HepG2 (cell line): ENCODE measurements at regions not wholly inside any gene's neighbourhood (a gene's known extent, or its start where the extent isn't known, plus 50 kb on each side); places are given as distances from the start of the nearest gene placed in this dataset.

Experiments
- ATAC-seq: fragments of 200-7000 bp; cut with Tn5 transposase; 3 replicates; pipeline ENCODE4 v1.9.1; 2020; ENCODE audit warnings: mild to moderate bottlenecking, moderate library complexity
- BruUV-seq: library from RNA; stranded (reverse); fragments of 400-500 nt; replicated peaks from 2 replicates; lab custom pipeline; 2021; lab: Mats Ljungman, UMichigan
- CTCF ChIA-PET: fragments of 300-600 bp; formaldehyde crosslinking; extraction: SDS; loops from one replicate; lab custom pipeline; 2021; ENCODE audit warnings: low total read pairs, inconsistent platforms, low intra/inter-chr PET ratio; lab: Yijun Ruan, JAX
- POLR2A ChIA-PET: fragments of 350-600 bp; sonication (Branson Sonifier 250); formaldehyde crosslinking; loops from one replicate; lab custom pipeline; 2020; ENCODE audit warnings: antibody characterized with exemption, inconsistent platforms; lab: Yijun Ruan, JAX
- DNase-seq: peaks from one replicate; pipeline ENCODE4 v3.0.0-alpha.2; 2015; ENCODE audit warnings: low spot score
- FAIRE-seq: peaks from 3 replicates; lab custom pipeline; 2011; peaks lifted over from hg19 to GRCh38; lab: Jason Lieb, UNC
- H2AFZ ChIP-seq: one replicate; pipeline ENCODE4 v1.6.1; 2011; ENCODE audit warnings: low read length, inconsistent platforms
- H3K27ac ChIP-seq: fragments of 300-600 bp; 3 replicates; pipeline ENCODE4 v1.8.0; 2011; ENCODE audit warnings: mixed run types, mild to moderate bottlenecking, mixed read lengths, low read length, inconsistent platforms; ENCODE audit not compliant: insufficient read depth; ENCODE audit errors: extremely low read length
- H3K27me3 ChIP-seq, 2 experiments: fragments of 200-600 bp in 1 of 2; 2 replicates in 1 of 2; 3 replicates in 1 of 2; pipeline versions ENCODE4 v1.6.0 to v1.8.0; 2011; ENCODE audit warnings: low read length in 2 of 2, mild to moderate bottlenecking in 2 of 2, moderate library complexity in 2 of 2, inconsistent platforms in 1 of 2; ENCODE audit not compliant: insufficient read depth in 2 of 2, control insufficient read depth in 1 of 2
- H3K36me3 ChIP-seq, 2 experiments: fragments of 200-600 bp in 1 of 2; replicated peaks in 1 of 2; 2 replicates in 1 of 2; 3 replicates in 1 of 2; pipeline versions ENCODE4 v1.5.1 to v1.8.0; 2011; ENCODE audit warnings: low read length in 2 of 2, inconsistent platforms in 1 of 2; ENCODE audit not compliant: insufficient read depth in 2 of 2, control insufficient read depth in 1 of 2
- H3K4me1 ChIP-seq: 2 replicates; pipeline ENCODE4 v1.5.1; 2012; ENCODE audit warnings: low read length, inconsistent platforms; ENCODE audit not compliant: insufficient read depth
- H3K4me2 ChIP-seq: 2 replicates; pipeline ENCODE4 v1.6.0; 2011; ENCODE audit warnings: low read depth, low read length, inconsistent platforms
- H3K4me3 ChIP-seq, 3 experiments: fragments of 200-600 bp in 1 of 3; sonication (generic), shearing (Covaris generic) in 1 of 3; replicated peaks in 1 of 3; 2 replicates each; pipeline ENCODE4 v1.5.1; 2011 to 2016; ENCODE audit warnings: low read length in 3 of 3, inconsistent platforms in 2 of 3, low read depth in 2 of 3, mild to moderate bottlenecking in 2 of 3, control low read depth in 1 of 3, mixed read lengths in 1 of 3; ENCODE audit not compliant: insufficient read depth in 1 of 3
- H3K79me2 ChIP-seq: one replicate; pipeline ENCODE4 v1.6.1; 2011; ENCODE audit warnings: low read length, inconsistent platforms; ENCODE audit not compliant: insufficient read depth
- H3K9ac ChIP-seq: 2 replicates; pipeline ENCODE4 v1.6.0; 2011; ENCODE audit warnings: mild to moderate bottlenecking, low read depth, low read length, inconsistent platforms; ENCODE audit not compliant: insufficient read depth
- H3K9me3 ChIP-seq: 2 replicates; pipeline ENCODE4 v1.5.1; 2012; ENCODE audit warnings: mild to moderate bottlenecking, low read length
- H4K20me1 ChIP-seq: 2 replicates; pipeline ENCODE4 v1.6.0; 2011; ENCODE audit warnings: inconsistent platforms, mild to moderate bottlenecking, low read length, moderate library complexity; ENCODE audit not compliant: insufficient read depth
- KLF16 ChIP-seq, 2 experiments: sonication (generic) in 1 of 2; formaldehyde crosslinking in 1 of 2; IDR thresholded peaks; 2 replicates each; pipeline versions ENCODE4 v1.6.1 to v1.8.0; 2016 to 2023; ENCODE audit warnings: missing genetic modification reagents in 2 of 2, missing compliant biosample characterization in 1 of 2
- ZNF598 ChIP-seq: sonication (generic); formaldehyde crosslinking; IDR thresholded peaks from 2 replicates; pipeline ENCODE4 v1.5.1; 2020; ENCODE audit warnings: mild to moderate bottlenecking, missing genetic modification reagents, borderline replicate concordance
- ZNF776 ChIP-seq: sonication (generic); formaldehyde crosslinking; IDR thresholded peaks from 2 replicates; pipeline ENCODE4 v1.4.0; 2020; ENCODE audit warnings: mild to moderate bottlenecking, missing genetic modification reagents
- ZNF83 ChIP-seq: sonication (generic); formaldehyde crosslinking; IDR thresholded peaks from 2 replicates; pipeline ENCODE4 v1.4.0; 2020; ENCODE audit warnings: missing genetic modification reagents, mild to moderate bottlenecking, borderline replicate concordance
- WGBS: methylation state at CpG from one replicate; pipeline ENCODE4 v1.1.6; 2017; ENCODE audit warnings: low lambda C conversion rate; 5-methylcytosine and 5-hydroxymethylcytosine counted together
- in situ Hi-C: cut with HindIII; loops from 2 replicates; pipeline ENCODE4 v1.10.0; 2017; ENCODE audit warnings: low pct_unique_long_range_greater_than_20kb; ENCODE audit not compliant: extremely low pct_ligation_motif_present
- intact Hi-C: fragments of 100-400 bp; cut with micrococcal nuclease; formaldehyde crosslinking; loops from one replicate; pipeline ENCODE4 v1.10.0; 2022; ENCODE audit not compliant: unreplicated experiment
- TF ChIP-seq, protein P1 (sequence below): sonication (generic); formaldehyde crosslinking; IDR thresholded peaks from 2 replicates; pipeline ENCODE4 v1.4.0; 2020; ENCODE audit warnings: missing genetic modification reagents
- TF ChIP-seq, protein P2 (sequence below): sonication (generic); formaldehyde crosslinking; IDR thresholded peaks from 2 replicates; pipeline ENCODE4 v1.5.0; 2020; ENCODE audit warnings: mild to moderate bottlenecking, low read depth, missing genetic modification reagents, borderline replicate concordance
- TF ChIP-seq, protein P3 (sequence below): sonication (generic); formaldehyde crosslinking; IDR thresholded peaks from 2 replicates; pipeline ENCODE4 v1.4.0; 2020; ENCODE audit warnings: mild to moderate bottlenecking, missing genetic modification reagents
- TF ChIP-seq, protein P4 (sequence below): sonication (generic); formaldehyde crosslinking; IDR thresholded peaks from 2 replicates; pipeline ENCODE4 v1.8.0; 2022; ENCODE audit warnings: missing genetic modification reagents, mild to moderate bottlenecking, borderline replicate concordance

DNA sequence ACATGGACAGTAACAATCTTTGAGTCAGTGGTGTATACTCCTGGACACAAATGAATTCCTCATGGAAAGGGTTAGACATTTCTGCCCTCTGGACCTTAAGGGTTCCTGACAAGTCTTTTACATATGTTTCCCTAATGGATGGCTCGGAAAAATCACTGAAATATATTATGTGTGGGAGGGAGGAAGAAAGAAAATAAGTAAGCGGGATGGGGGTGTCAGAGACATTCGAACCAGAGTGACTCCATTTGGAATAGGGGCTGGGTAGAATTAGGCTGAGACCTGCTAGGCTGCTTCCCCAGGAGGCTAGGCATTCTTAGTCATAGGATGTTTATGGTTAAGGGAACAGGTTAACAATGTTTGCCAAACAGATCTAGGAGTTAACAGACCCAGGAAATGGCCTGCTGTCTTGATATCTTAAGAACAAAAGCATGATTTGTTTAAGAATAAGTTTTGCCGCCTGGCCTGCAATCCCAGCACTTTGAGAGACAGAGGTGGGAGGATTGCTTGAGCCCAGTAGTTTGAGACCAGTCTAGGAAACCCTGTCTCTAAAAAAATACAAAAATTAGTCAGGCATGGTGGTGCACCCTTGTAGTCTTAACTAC is 1241.7 kb downstream of the TYW1 start:
- 0% methylated on average over 4 of the region's 4 CpGs for WGBS
- intact Hi-C loops (no loop called here), in situ Hi-C loops (no loop called here)
- no peaks in the 10 kb centered on the region for H3K27me3 ChIP-seq
- no peak overlapping the region for H3K4me3 ChIP-seq
- no peaks in the 10 kb centered on the region for H4K20me1 ChIP-seq
- BruUV-seq: no TSS peak
- ATAC-seq: no peak
- H3K27ac ChIP-seq: no peak overlapping the region
- no peaks in the 10 kb centered on the region for H3K4me1 ChIP-seq
- H3K4me2 ChIP-seq: no peak overlapping the region
- no peaks in the 10 kb centered on the region for H3K79me2 ChIP-seq
- no peak overlapping the region for H2AFZ ChIP-seq
- ChIA-PET POLR2A (no interaction called here), CTCF (no interaction called here)
- no peak for FAIRE-seq
- H3K36me3 ChIP-seq: no peaks in the 10 kb centered on the region
- no peak overlapping the region for H3K9ac ChIP-seq
- no peak for DNase-seq
- peaks cover 39% of the 10 kb centered on the region for H3K9me3 ChIP-seq
- no peak for TF ChIP-seq ZNF776 (CRISPR knock-in tag)
- no peak for TF ChIP-seq KLF16 (CRISPR knock-in tag; IDR thresholded peaks at IDR 0.05)
- TF ChIP-seq, protein P1, sequence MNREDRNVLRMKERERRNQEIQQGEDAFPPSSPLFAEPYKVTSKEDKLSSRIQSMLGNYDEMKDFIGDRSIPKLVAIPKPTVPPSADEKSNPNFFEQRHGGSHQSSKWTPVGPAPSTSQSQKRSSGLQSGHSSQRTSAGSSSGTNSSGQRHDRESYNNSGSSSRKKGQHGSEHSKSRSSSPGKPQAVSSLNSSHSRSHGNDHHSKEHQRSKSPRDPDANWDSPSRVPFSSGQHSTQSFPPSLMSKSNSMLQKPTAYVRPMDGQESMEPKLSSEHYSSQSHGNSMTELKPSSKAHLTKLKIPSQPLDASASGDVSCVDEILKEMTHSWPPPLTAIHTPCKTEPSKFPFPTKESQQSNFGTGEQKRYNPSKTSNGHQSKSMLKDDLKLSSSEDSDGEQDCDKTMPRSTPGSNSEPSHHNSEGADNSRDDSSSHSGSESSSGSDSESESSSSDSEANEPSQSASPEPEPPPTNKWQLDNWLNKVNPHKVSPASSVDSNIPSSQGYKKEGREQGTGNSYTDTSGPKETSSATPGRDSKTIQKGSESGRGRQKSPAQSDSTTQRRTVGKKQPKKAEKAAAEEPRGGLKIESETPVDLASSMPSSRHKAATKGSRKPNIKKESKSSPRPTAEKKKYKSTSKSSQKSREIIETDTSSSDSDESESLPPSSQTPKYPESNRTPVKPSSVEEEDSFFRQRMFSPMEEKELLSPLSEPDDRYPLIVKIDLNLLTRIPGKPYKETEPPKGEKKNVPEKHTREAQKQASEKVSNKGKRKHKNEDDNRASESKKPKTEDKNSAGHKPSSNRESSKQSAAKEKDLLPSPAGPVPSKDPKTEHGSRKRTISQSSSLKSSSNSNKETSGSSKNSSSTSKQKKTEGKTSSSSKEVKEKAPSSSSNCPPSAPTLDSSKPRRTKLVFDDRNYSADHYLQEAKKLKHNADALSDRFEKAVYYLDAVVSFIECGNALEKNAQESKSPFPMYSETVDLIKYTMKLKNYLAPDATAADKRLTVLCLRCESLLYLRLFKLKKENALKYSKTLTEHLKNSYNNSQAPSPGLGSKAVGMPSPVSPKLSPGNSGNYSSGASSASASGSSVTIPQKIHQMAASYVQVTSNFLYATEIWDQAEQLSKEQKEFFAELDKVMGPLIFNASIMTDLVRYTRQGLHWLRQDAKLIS (CRISPR knock-in tag): no peak
- TF ChIP-seq, protein P2, sequence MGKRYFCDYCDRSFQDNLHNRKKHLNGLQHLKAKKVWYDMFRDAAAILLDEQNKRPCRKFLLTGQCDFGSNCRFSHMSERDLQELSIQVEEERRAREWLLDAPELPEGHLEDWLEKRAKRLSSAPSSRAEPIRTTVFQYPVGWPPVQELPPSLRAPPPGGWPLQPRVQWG (CRISPR knock-in tag): no peak
- TF ChIP-seq, protein P3, sequence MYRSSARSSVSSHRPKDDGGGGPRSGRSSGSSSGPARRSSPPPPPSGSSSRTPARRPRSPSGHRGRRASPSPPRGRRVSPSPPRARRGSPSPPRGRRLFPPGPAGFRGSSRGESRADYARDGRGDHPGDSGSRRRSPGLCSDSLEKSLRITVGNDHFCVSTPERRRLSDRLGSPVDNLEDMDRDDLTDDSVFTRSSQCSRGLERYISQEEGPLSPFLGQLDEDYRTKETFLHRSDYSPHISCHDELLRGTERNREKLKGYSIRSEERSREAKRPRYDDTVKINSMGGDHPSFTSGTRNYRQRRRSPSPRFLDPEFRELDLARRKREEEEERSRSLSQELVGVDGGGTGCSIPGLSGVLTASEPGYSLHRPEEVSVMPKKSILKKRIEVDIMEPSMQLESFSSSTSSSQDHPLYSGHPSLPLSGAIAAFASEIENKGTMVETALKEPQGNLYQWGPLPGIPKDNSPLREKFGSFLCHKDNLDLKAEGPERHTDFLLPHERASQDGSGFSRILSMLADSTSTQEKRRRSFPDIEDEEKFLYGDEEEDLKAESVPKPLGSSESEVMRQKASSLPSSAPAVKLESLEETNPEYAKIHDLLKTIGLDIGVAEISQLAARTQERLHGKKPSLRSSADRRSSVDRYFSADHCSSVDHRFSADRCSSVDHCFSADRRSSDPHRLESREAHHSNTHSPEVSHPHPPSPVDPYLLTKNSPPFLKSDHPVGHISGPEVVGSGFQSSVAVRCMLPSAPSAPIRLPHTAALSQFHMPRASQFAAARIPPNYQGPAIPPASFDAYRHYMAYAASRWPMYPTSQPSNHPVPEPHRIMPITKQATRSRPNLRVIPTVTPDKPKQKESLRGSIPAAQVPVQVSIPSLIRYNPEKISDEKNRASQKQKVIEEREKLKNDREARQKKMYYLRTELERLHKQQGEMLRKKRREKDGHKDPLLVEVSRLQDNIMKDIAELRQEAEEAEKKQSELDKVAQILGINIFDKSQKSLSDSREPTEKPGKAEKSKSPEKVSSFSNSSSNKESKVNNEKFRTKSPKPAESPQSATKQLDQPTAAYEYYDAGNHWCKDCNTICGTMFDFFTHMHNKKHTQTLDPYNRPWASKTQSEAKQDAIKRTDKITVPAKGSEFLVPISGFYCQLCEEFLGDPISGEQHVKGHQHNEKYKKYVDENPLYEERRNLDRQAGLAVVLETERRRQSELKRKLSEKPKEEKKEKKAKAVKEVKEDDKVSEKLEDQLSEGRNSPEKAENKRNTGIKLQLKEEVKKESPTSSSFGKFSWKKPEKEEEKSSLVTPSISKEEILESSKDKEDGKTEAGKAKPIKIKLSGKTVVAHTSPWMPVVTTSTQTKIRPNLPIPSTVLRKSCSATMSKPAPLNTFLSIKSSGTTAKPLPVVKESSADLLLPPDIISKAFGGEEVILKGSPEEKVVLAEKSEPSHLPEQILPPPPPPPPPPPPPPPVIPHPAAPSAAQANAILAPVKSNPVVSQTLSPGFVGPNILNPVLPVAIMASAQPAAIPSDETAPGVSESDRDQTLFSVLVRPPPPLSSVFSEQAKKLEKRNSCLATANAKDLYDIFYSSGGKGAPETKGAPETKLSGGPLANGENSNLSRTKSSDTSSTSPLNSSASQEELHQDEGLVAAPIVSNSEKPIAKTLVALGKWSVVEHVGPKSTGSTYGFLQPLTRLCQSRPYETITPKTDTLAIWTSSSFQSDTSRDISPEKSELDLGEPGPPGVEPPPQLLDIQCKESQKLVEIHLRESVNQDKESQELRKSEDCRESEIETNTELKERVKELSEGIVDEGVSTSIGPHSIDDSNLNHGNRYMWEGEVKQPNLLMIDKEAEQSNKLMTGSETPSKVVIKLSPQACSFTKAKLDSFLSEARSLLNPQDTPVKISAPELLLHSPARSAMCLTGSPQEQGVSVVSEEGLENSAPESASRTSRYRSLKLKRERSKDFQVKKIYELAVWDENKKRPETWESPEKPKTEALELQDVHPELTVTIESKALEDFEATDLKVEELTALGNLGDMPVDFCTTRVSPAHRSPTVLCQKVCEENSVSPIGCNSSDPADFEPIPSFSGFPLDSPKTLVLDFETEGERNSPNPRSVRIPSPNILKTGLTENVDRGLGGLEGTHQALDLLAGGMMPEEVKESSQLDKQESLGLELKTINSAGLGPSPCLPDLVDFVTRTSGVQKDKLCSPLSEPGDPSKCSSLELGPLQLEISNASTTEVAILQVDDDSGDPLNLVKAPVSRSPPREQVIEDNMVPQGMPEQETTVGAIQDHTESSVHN (CRISPR knock-in tag): no peak
- no peak for TF ChIP-seq ZNF83
- TF ChIP-seq, protein P4, sequence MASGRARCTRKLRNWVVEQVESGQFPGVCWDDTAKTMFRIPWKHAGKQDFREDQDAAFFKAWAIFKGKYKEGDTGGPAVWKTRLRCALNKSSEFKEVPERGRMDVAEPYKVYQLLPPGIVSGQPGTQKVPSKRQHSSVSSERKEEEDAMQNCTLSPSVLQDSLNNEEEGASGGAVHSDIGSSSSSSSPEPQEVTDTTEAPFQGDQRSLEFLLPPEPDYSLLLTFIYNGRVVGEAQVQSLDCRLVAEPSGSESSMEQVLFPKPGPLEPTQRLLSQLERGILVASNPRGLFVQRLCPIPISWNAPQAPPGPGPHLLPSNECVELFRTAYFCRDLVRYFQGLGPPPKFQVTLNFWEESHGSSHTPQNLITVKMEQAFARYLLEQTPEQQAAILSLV (CRISPR knock-in tag): no peak
- no peak for TF ChIP-seq ZNF598 (CRISPR knock-in tag)
